ENCODE measurements at regions not wholly inside any gene's neighbourhood (a gene's known extent, or its start where the extent isn't known, plus 50 kb on each side); places are given as distances from the start of the nearest gene placed in this dataset.
"Not testable (repeated sequence)": the region's sequence is repeated elsewhere in the genome, so short reads cannot be mapped to it uniquely, and the experiment has no call there.

GRCh38 chrX:26915064-26915463 is 548.1 kb downstream of the PPP4R3C start:
- H3K27me3 ChIP-seq = no peaks in the 10 kb centered on the region
- H3K4me1 ChIP-seq = no peaks in the 10 kb centered on the region
- no peaks in the 10 kb centered on the region for H3K9me3 ChIP-seq
- no peaks in the 10 kb centered on the region for H3K36me3 ChIP-seq
- DNase-seq = no peak
- no peak overlapping the region for H3K27ac ChIP-seq
- intact Hi-C loops (cut with DNase I) = no loop called here
- no peak for ATAC-seq
- TF ChIP-seq, protein P1, sequence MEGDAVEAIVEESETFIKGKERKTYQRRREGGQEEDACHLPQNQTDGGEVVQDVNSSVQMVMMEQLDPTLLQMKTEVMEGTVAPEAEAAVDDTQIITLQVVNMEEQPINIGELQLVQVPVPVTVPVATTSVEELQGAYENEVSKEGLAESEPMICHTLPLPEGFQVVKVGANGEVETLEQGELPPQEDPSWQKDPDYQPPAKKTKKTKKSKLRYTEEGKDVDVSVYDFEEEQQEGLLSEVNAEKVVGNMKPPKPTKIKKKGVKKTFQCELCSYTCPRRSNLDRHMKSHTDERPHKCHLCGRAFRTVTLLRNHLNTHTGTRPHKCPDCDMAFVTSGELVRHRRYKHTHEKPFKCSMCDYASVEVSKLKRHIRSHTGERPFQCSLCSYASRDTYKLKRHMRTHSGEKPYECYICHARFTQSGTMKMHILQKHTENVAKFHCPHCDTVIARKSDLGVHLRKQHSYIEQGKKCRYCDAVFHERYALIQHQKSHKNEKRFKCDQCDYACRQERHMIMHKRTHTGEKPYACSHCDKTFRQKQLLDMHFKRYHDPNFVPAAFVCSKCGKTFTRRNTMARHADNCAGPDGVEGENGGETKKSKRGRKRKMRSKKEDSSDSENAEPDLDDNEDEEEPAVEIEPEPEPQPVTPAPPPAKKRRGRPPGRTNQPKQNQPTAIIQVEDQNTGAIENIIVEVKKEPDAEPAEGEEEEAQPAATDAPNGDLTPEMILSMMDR (IDR thresholded peaks at IDR 0.05) = no peak
- no peak overlapping the region for H3K4me3 ChIP-seq

DNA sequence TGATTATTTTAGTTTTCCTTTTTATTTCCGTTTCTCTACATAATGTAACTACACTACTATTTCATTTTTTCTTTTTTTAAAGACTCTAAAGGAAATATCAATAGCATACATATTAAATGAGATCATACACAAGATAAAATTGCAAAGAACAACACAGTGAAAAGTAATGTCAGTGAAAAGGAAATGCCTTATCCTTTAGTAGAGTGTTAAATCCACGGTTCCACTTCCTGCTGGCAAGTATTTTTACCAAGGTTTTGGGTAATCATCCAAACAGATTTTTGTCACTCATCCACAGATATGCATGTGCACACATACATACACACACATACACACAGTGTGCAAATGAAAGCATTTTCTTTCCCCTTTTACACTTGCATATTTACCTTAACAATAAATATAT is 548.9 kb downstream of the PPP4R3C start:
- intact Hi-C loops (cut with DNase I) = no loop called here
- no peak for ATAC-seq

DNA sequence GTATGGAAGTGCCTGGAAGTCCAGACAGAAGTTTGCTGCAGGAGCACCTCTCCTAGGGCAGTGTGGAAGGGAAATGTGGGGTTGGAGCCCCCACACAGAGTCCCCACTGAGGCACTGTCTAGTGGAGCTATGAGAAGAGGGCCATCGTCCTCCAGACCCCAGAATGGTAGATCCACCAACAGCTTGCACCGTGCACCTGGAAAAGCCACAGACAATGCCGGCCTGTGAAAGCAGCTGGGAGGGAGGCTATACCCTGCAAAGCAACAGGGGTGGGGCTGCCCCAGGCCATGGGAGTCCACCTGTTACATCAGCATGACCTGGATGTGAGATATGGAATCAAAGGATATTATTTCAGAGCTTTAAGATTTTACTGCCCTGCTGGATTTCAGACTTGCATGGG is 551.4 kb downstream of the PPP4R3C start:
- ATAC-seq; H3K36me3 ChIP-seq; DNase-seq; H3K27ac ChIP-seq; H3K4me1 ChIP-seq; H3K27me3 ChIP-seq; intact Hi-C loops (cut with DNase I); H3K4me3 ChIP-seq; H3K9me3 ChIP-seq: not testable (repeated sequence)

More for the DNA sequence above, 548.9 kb downstream of the PPP4R3C start:
- no peak overlapping the region for H3K27ac ChIP-seq
- no peak for DNase-seq
- no peak overlapping the region for H3K4me3 ChIP-seq
- no peaks in the 10 kb centered on the region for H3K9me3 ChIP-seq
- H3K4me1 ChIP-seq = no peaks in the 10 kb centered on the region
- TF ChIP-seq, protein P1 (IDR thresholded peaks at IDR 0.05) = no peak
- H3K27me3 ChIP-seq = no peaks in the 10 kb centered on the region
- H3K36me3 ChIP-seq = no peaks in the 10 kb centered on the region

GRCh38 chrX:26909728-26910127 is 553.4 kb downstream of the PPP4R3C start:
- TF ChIP-seq, protein P1 (IDR thresholded peaks at IDR 0.05) = no peak
- intact Hi-C loops (cut with DNase I) = no loop called here
- Histone ChIP-seq H3K4me3 (no peak overlapping the region), H3K9me3 (no peaks in the 10 kb centered on the region), H3K36me3 (no peaks in the 10 kb centered on the region), H3K4me1 (no peaks in the 10 kb centered on the region), H3K27ac (no peak overlapping the region), H3K27me3 (no peaks in the 10 kb centered on the region)
- no peak for DNase-seq
- no peak for ATAC-seq

DNA sequence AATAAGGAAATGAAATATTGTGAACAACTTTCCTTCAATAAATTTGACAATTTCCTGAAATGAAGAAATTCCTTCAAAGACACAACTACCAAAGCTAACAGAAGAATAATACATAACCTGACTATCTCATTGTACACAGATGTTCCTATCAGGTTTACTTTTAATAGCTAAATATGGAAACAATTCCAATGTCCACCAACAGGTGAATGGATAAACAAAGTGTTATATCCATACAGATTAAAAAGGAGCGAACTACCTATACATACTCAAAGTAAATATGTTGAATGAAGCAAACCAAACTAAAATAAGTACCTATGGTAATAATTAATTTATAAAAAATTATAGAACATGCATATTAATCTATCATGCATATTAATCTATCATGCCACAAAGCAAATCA is 554.9 kb downstream of the PPP4R3C start:
- Histone ChIP-seq H3K27ac (no peak overlapping the region), H3K4me1 (no peaks in the 10 kb centered on the region), H3K9me3 (no peaks in the 10 kb centered on the region), H3K27me3 (no peaks in the 10 kb centered on the region), H3K36me3 (no peaks in the 10 kb centered on the region), H3K4me3 (no peak overlapping the region)
- ATAC-seq (no peak), DNase-seq (no peak)
- intact Hi-C loops (cut with DNase I) = no loop called here
- TF ChIP-seq, protein P1 (IDR thresholded peaks at IDR 0.05) = no peak

DNA sequence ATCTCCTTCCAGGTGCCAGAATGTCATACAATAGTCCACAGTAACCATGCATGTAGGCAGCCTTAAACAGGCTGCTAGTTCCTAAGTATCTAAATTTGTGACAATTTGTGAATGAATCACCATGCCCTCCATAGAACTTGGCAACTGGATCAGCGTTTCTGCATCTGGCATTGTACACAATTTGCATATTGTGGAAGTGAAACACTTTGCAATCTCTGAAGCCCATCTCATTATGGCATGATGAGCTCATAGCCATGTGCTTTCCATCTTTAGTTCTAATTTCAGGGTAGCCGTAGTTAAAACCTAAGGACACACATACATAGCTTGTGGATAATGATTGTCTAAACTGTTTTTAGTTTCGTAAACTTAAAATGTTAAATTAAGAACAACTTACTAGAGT is 573.6 kb downstream of the PPP4R3C start:
- Histone ChIP-seq H3K36me3 (no peaks in the 10 kb centered on the region), H3K4me3 (no peak overlapping the region), H3K4me1 (no peaks in the 10 kb centered on the region), H3K27ac (no peak overlapping the region), H3K9me3 (no peaks in the 10 kb centered on the region), H3K27me3 (no peaks in the 10 kb centered on the region)
- no peak for DNase-seq
- no peak for ATAC-seq
- TF ChIP-seq, protein P1 (IDR thresholded peaks at IDR 0.05) = no peak
- intact Hi-C loops (cut with DNase I) = no loop called here
